GM23248 (cell line): ENCODE measurements at regions not wholly inside any gene's neighbourhood (a gene's known extent, or its start where the extent isn't known, plus 50 kb on each side); places are given as distances from the start of the nearest gene placed in this dataset.

Experiments used
- EZH2 ChIP-seq: fragments of 200-600 bp; sonication (generic); IDR thresholded peaks from 2 replicates; pipeline ENCODE4 v1.6.1; 2018; ENCODE audit warnings: antibody characterized with exemption, mild to moderate bottlenecking; ENCODE audit not compliant: insufficient read depth, poor library complexity, severe bottlenecking
- EZH2phosphoT487 ChIP-seq: fragments of 200-600 bp; sonication (generic); IDR thresholded peaks from 2 replicates; pipeline ENCODE4 v1.6.1; 2018; ENCODE audit warnings: antibody characterized with exemption, moderate library complexity, mild to moderate bottlenecking, low read depth; ENCODE audit not compliant: insufficient read depth

DNA sequence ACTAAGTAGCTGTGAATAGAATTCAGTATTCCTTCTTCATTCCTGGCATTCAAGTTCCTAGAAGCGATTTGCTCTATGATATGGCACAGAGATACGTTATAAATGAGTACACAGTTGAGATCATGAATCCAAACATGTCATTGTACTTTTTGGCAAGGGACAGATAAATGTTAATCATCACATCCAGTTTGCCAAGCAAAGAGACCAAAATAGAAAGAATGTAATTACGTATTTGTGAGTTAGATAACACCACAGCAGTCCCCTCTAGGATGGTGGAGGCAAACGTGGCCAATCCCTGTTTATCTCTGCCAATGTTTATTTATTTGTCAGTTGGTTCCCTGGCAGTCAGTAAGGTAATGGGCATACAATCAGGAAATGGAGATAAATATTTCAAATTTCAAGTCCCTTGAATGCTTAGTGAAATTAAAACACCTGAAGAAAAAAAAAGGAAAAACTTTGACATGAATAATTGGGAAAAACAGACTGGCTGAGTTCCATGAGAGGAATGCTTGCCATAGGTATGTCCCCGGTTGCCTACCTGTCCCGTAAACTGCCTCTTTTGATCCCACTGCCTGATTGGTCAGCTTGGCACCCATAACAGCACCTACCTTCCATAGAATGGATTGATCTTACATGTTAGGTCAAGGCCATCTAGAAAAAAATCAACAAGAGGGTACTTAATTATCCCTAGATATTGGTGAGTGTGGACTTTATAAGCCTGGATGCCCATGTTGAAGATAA lies 451.1 kb upstream of the NETO1 start:
- TF ChIP-seq EZH2phosphoT487 (no peak), EZH2 (no peak)
